Skeletal muscle cell (primary cell): ENCODE measurements at regions not wholly inside any gene's neighbourhood (a gene's known extent, or its start where the extent isn't known, plus 50 kb on each side); places are given as distances from the start of the nearest gene placed in this dataset.
"Not testable (repeated sequence)": the region's sequence is repeated elsewhere in the genome, so short reads cannot be mapped to it uniquely, and the experiment has no call there.

ENCODE experiments used
- DNase-seq: peaks from one replicate; pipeline ENCODE4 v3.0.0-alpha.2; 2010; ENCODE audit warnings: low read depth
- H3K4me3 ChIP-seq: 2 replicates; pipeline ENCODE4 v1.5.1; 2011; ENCODE audit warnings: low read depth, mild to moderate bottlenecking, control low read depth, low read length, moderate library complexity

- DNase-seq, H3K4me3 ChIP-seq: not testable (repeated sequence)
Observed at GRCh38 chr14:50032462-50033167, 83.8 kb downstream of the VCPKMT start.

DNA sequence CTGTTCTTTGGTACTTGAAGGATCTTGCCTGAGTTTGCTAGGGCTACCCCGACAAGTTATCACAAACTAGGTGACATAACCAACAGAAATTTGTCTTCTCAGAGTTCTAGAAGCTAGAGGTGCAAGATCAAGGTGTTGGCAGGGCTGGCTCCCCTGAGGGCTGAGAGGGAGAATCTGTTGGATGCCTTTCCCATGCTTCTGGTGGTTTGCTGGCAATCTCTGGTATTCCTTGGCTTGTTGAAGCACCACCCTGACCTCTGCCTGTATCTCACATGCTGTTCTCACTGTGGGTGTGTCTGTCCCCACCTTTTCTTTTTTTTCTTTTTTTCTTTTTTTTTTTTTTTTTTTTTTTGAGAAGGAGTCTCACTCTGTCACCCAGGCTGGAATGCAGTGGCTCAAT is 81.2 kb downstream of the VCPKMT start:
- H3K4me3 ChIP-seq = no peak overlapping the region
- no peak for DNase-seq

DNA sequence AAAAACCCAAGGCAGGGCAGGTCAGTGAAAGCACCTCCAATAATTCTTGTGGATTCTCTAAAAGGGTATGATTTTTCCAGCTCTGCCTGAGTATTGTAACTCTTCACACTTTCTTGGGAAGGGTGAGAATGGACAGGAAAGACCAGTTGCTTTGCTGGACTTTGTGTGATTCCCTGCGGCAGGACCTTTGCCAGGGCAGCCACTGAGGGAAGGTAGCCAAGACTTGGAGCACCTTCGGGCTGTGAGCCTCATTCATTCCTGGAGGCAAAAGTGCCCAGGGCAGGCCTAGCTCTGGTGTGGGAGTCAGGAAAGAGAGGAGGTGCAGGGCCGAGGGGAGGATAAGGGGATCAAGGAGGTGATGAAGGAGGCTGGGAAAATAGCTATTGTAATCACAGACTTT is 80.2 kb downstream of the VCPKMT start:
- no peak overlapping the region for H3K4me3 ChIP-seq
- no peak for DNase-seq

DNA sequence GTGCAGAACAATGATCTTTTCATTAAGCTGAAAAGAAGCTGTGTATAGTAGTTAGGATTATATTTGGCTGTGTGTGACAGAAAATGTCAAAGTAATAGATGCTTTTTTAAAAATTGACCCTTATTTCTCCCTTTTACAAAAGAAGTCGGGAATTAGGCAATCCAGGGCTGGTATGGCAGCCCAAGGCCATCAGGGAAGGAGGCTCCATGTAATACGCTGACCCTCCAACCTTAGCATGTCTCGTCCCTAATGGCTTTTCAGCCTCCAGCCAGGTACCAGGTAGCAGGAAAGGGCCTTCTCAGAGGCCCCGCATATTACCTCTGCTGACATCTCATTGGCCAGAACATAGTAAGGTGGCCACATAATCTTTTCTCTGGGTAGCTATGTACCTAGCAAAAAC is 79.7 kb downstream of the VCPKMT start:
- no peak overlapping the region for H3K4me3 ChIP-seq
- DNase-seq = no peak

GRCh38 chr14:50037240-50037639 is 79.1 kb downstream of the VCPKMT start:
- DNase-seq = no peak
- H3K4me3 ChIP-seq = no peak overlapping the region

DNA sequence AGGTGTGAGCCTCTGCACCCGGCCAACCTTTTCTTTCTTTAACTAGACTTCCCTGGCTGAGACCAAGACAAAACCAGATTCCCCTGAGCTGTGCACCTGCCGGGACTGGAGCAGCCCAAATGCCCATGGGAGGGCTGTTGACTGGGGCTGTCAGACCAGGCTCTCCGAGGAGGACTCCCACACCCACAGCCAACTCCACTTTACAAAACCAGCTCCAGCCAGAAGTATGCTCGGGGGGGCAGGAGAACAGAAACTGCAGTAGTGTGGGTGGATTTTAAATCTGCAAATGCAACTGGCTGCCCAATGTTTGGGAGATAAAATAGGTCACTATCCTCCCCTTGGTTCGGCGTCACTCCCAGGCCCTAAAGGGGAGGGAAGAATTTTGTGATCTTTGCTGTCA is 78.5 kb downstream of the VCPKMT start:
- DNase-seq = no peak

DNA sequence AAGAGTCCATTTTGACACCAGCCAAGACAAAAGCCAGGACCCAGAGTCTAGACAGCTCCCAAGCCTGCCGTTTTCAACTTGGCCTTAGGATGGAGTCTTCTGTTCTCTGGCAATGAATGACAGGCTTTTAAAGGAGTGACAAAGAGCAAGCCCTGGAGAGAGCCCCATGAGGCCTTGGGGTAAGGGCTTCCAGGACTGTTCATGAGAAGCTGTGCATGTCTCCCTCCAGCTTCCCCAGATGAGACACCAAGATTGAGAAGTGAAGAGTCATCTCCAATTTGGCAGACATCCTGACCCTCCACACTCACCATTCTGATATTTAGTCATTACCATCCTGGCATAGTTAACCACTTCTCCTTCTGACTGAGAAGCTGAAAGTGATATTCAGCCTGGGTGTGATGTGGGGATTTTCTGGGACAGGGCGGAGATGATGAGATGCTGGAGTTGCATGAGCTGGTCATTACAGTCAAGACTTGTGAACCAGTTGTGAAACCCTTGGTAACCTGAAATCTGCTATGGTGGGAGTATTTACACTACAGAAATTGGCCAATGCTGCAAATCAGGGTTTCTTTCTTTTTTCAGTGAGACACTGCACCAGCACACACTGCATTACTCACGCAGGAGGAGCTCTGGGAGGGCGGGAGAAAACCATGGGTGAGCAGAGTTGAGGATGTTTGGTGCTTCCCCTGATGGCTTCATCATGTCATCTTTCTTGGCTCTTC is 77.8 kb downstream of the VCPKMT start:
- peak; percentile 96 for DNase-seq
- no peak overlapping the region for H3K4me3 ChIP-seq

More for the DNA sequence above, 78.5 kb downstream of the VCPKMT start:
- H3K4me3 ChIP-seq = no peak overlapping the region

- DNase-seq = no peak
- no peak overlapping the region for H3K4me3 ChIP-seq
Observed at GRCh38 chr14:50039120-50039517, 77.3 kb downstream of the VCPKMT start.

- DNase-seq = no peak
- no peak overlapping the region for H3K4me3 ChIP-seq
Observed at GRCh38 chr14:50039734-50040400, 76.5 kb downstream of the VCPKMT start.

- DNase-seq = no peak
Observed at GRCh38 chr14:50040401-50040775, 76.0 kb downstream of the VCPKMT start.

DNA sequence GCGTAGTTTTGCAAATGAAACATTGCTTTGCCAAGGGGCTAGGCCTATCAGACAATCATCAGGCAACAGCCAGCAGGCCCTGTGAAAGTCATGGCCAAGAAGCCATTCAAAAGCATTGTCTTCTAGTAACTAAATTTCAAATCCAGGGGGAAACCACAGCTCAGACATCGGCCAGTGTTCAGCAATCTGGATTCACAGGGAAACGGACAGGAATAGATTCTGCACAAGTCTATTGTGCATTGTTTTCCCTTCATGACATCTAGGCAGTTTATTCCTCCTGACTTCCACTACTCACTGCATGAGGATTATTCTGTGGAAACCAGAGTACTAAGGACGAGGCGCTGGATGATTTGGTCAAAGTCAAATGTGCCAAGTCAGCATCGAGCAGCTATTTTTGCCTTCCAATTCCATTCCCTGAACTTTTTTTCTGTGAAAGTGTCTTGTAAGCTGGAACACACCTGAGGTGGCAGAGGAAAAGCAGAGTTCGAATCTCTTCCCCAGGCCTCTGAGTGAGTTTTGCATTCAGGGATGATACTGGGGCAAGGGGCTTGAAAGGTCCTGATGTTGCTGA is 75.4 kb downstream of the VCPKMT start:
- no peak overlapping the region for H3K4me3 ChIP-seq
- DNase-seq = no peak

More at GRCh38 chr14:50040401-50040775, 76.0 kb downstream of the VCPKMT start:
- no peak overlapping the region for H3K4me3 ChIP-seq

DNA sequence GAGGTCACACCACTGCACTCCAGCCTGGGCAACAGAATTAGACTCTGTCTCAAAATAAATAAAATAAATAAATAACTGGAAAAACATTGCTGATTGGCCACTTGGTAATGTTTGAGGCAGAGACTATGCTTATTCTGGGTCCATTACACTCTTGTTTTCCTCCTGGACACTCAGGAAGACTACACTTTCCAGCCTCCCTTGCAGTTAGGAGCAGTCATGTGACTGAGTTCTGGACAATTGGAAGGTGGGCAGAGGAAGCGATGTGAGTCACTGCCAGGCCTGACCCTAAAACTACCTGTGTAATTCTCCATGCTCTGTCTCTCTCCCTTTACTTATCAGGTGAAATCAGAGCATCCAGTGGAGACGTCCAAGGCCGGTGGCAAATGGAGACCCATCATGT is 74.4 kb downstream of the VCPKMT start:
- DNase-seq = no peak
- no peak overlapping the region for H3K4me3 ChIP-seq

GRCh38 chr14:50044042-50044651 is 72.2 kb downstream of the VCPKMT start:
- H3K4me3 ChIP-seq = no peak overlapping the region
- DNase-seq = no peak

- H3K4me3 ChIP-seq = no peak overlapping the region
- no peak for DNase-seq
Observed at GRCh38 chr14:50045039-50045711, 71.2 kb downstream of the VCPKMT start.

- no peak overlapping the region for H3K4me3 ChIP-seq
Observed at GRCh38 chr14:50045837-50046236, 70.5 kb downstream of the VCPKMT start.

DNA sequence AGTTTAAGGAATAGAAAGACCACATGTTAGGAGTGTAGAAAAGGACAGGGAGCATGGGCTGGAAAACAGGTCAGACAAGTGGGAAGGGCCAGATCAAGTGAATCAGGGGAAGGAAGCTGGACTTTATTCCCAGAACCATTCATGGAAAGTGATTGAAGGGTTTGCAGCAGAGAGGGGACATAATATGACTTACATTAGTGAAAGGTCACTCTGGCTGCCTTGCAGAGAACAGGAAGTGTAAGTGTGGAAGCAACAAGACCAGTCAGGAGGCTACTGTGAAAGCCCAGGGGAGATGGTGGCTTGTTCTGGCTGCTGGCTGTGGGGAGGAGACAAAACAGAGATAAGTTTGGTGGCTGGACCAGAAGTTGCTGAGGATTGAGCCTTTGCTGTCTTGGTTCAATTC is 69.1 kb downstream of the VCPKMT start:
- no peak overlapping the region for H3K4me3 ChIP-seq
- no peak for DNase-seq

More at GRCh38 chr14:50045837-50046236, 70.5 kb downstream of the VCPKMT start:
- DNase-seq = no peak

- DNase-seq = no peak
- H3K4me3 ChIP-seq = no peak overlapping the region
Observed at GRCh38 chr14:50049093-50049492, 67.3 kb downstream of the VCPKMT start.

GRCh38 chr14:50049703-50050570 is 66.4 kb downstream of the VCPKMT start:
- no peak overlapping the region for H3K4me3 ChIP-seq
- DNase-seq = no peak
